ENCODE measurements at regions not wholly inside any gene's neighbourhood (a gene's known extent, or its start where the extent isn't known, plus 50 kb on each side); places are given as distances from the start of the nearest gene placed in this dataset.

DNA sequence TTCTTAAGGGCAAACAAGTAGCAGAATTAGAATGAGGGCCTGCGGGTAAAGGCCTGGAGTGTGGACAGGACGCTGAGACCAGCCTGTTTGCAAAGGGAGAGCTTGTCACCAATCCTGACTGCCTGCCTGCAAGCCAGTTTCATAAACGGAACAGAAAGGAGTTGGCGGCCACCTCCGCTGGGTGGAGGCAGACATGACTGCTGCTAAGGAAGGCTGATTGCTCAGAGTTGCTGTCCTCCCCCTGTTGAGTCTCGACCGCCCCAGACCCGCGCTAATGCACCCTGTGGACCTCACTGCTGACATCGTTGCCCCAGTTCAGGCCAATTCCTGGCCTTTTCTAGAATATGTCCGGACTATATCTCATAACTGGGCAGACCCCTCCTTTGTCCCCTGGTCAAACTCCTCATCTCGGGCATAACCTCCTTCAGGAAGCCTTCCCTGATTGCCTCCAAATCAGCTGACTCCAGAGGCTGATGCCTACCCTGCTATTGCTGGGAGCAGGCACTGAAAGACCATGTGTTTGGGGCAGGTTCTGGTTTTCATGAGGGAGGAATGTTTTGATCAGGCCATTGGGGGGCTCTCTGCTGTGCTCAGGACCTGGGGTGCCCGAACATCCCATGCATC lies 153.0 kb upstream of the CIBAR2 start:
- no peaks in the 10 kb centered on the region for H3K9me3 Mint-ChIP-seq (ENCODE audit: unreplicated experiment)
- Histone ChIP-seq H3K9ac (ENCODE audit: low read length) (no peak overlapping the region), H4K20me1 (ENCODE audit: insufficient read depth, low read length) (peaks cover 99% of the 10 kb centered on the region), H3K27me3 (ENCODE audit: insufficient read depth, low read length) (no peaks in the 10 kb centered on the region), H3K36me3 (ENCODE audit: insufficient read depth, low read length) (no peaks in the 10 kb centered on the region), H3K4me2 (ENCODE audit: low read length) (no peak overlapping the region), H3K4me1 (ENCODE audit: insufficient read depth, low read length) (no peaks in the 10 kb centered on the region), H3K79me2 (ENCODE audit: insufficient read depth, low read length) (no peaks in the 10 kb centered on the region), H3K9me3 (ENCODE audit: insufficient read depth, low read depth, low read length) (no peaks in the 10 kb centered on the region), H2AFZ (ENCODE audit: low read depth, low read length) (no peak overlapping the region), H3K27ac (ENCODE audit: low read depth, low read length) (no peak overlapping the region), H3K4me3 (ENCODE audit: insufficient read depth, low read depth, low read length) (no peak overlapping the region)
- H3K4me3 Mint-ChIP-seq (ENCODE audit: unreplicated experiment), result no peak overlapping the region
- DNase-seq (ENCODE audit: low read depth) (no peak), FAIRE-seq (no peak)
- peaks cover 1% of the 10 kb centered on the region for H3K36me3 Mint-ChIP-seq (ENCODE audit: low read depth, unreplicated experiment)
- no peaks in the 10 kb centered on the region for H3K4me1 Mint-ChIP-seq (ENCODE audit: low read depth, unreplicated experiment)
- H3K27me3 Mint-ChIP-seq (ENCODE audit: low read depth, unreplicated experiment), result peaks cover 35% of the 10 kb centered on the region
- no peak for TF ChIP-seq EZH2 (IDR thresholded peaks at IDR 0.05; ENCODE audit: insufficient read depth, low read length)
- TF ChIP-seq, protein P1, sequence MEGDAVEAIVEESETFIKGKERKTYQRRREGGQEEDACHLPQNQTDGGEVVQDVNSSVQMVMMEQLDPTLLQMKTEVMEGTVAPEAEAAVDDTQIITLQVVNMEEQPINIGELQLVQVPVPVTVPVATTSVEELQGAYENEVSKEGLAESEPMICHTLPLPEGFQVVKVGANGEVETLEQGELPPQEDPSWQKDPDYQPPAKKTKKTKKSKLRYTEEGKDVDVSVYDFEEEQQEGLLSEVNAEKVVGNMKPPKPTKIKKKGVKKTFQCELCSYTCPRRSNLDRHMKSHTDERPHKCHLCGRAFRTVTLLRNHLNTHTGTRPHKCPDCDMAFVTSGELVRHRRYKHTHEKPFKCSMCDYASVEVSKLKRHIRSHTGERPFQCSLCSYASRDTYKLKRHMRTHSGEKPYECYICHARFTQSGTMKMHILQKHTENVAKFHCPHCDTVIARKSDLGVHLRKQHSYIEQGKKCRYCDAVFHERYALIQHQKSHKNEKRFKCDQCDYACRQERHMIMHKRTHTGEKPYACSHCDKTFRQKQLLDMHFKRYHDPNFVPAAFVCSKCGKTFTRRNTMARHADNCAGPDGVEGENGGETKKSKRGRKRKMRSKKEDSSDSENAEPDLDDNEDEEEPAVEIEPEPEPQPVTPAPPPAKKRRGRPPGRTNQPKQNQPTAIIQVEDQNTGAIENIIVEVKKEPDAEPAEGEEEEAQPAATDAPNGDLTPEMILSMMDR (IDR thresholded peaks at IDR 0.05; ENCODE audit: insufficient read depth, low read depth, low read length), result no peak
- no peak overlapping the region for H3K27ac Mint-ChIP-seq (ENCODE audit: unreplicated experiment)

DNA sequence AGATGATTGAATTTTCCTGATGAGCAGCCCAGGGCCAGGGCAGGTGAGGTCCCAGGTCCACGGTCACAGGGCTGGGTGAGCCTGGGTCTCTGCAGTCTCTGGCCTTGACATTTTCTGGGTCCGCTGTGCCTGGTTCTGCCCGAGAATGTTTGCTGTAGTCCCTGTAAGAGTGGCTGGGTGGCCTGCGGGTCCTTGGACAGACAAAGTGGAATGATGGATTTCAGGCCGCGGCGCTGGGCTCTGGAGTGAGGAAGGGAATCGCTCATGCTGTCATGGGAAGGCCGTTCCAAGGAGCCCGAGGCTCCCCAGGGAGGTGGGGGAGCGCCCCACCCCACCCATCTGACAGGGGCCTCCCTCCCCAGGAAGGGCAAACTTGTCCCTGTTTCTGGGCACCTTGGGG lies 153.5 kb upstream of the CIBAR2 start:
- no peaks in the 10 kb centered on the region for H3K9me3 Mint-ChIP-seq (ENCODE audit: unreplicated experiment)

DNA sequence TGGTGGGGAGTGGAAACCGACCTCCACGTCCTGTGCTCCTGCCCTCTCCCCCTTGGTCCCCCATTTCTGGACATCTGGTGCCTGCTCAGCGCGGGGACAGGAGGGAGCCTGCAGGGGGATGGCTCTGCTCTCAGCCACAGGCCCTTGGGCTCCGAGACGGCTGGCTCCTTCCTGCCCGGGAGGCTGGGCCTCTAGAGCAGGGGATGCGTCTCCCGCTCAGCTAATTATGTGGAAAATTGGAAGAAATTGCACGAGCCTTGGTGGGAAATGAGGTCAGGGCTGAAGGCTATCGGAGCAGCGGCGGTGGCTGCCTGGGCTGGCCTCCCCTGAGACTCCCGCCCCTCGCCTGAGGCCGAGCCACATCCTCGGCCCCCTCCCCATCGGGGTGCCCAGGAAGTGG lies 154.6 kb upstream of the CIBAR2 start:
- H3K4me3 Mint-ChIP-seq (ENCODE audit: unreplicated experiment), result no peak overlapping the region
- H3K36me3 Mint-ChIP-seq (ENCODE audit: low read depth, unreplicated experiment), result peaks cover 3% of the 10 kb centered on the region
- H3K79me2 ChIP-seq (ENCODE audit: insufficient read depth, low read length), result no peaks in the 10 kb centered on the region
- no peaks in the 10 kb centered on the region for H3K36me3 ChIP-seq (ENCODE audit: insufficient read depth, low read length)
- H3K4me2 ChIP-seq (ENCODE audit: low read length), result no peak overlapping the region
- no peaks in the 10 kb centered on the region for H3K4me1 ChIP-seq (ENCODE audit: insufficient read depth, low read length)
- no peaks in the 10 kb centered on the region for H3K9me3 Mint-ChIP-seq (ENCODE audit: unreplicated experiment)
- no peaks in the 10 kb centered on the region for H3K9me3 ChIP-seq (ENCODE audit: insufficient read depth, low read depth, low read length)
- H2AFZ ChIP-seq (ENCODE audit: low read depth, low read length), result no peak overlapping the region
- DNase-seq (ENCODE audit: low read depth), result no peak
- H3K27me3 Mint-ChIP-seq (ENCODE audit: low read depth, unreplicated experiment), result peaks cover 47% of the 10 kb centered on the region
- H3K4me3 ChIP-seq (ENCODE audit: insufficient read depth, low read depth, low read length), result no peak overlapping the region
- no peak for TF ChIP-seq EZH2 (IDR thresholded peaks at IDR 0.05; ENCODE audit: insufficient read depth, low read length)
- TF ChIP-seq, protein P1 (IDR thresholded peaks at IDR 0.05; ENCODE audit: insufficient read depth, low read depth, low read length), result no peak
- FAIRE-seq, result no peak
- H3K27me3 ChIP-seq (ENCODE audit: insufficient read depth, low read length), result no peaks in the 10 kb centered on the region
- H4K20me1 ChIP-seq (ENCODE audit: insufficient read depth, low read length), result peaks cover 99% of the 10 kb centered on the region
- no peak overlapping the region for H3K27ac ChIP-seq (ENCODE audit: low read depth, low read length)
- no peak overlapping the region for H3K9ac ChIP-seq (ENCODE audit: low read length)
- no peaks in the 10 kb centered on the region for H3K4me1 Mint-ChIP-seq (ENCODE audit: low read depth, unreplicated experiment)
- H3K27ac Mint-ChIP-seq (ENCODE audit: unreplicated experiment), result no peak overlapping the region

More for the DNA sequence above, 153.5 kb upstream of the CIBAR2 start:
- no peaks in the 10 kb centered on the region for H3K4me1 Mint-ChIP-seq (ENCODE audit: low read depth, unreplicated experiment)
- Histone ChIP-seq H3K4me1 (ENCODE audit: insufficient read depth, low read length) (no peaks in the 10 kb centered on the region), H3K36me3 (ENCODE audit: insufficient read depth, low read length) (no peaks in the 10 kb centered on the region), H3K4me2 (ENCODE audit: low read length) (no peak overlapping the region), H3K4me3 (ENCODE audit: insufficient read depth, low read depth, low read length) (no peak overlapping the region), H3K27me3 (ENCODE audit: insufficient read depth, low read length) (no peaks in the 10 kb centered on the region), H4K20me1 (ENCODE audit: insufficient read depth, low read length) (peaks cover 99% of the 10 kb centered on the region), H3K79me2 (ENCODE audit: insufficient read depth, low read length) (no peaks in the 10 kb centered on the region), H3K9me3 (ENCODE audit: insufficient read depth, low read depth, low read length) (no peaks in the 10 kb centered on the region), H3K27ac (ENCODE audit: low read depth, low read length) (no peak overlapping the region), H3K9ac (ENCODE audit: low read length) (no peak overlapping the region), H2AFZ (ENCODE audit: low read depth, low read length) (no peak overlapping the region)
- H3K27ac Mint-ChIP-seq (ENCODE audit: unreplicated experiment), result no peak overlapping the region
- peaks cover 39% of the 10 kb centered on the region for H3K27me3 Mint-ChIP-seq (ENCODE audit: low read depth, unreplicated experiment)
- H3K36me3 Mint-ChIP-seq (ENCODE audit: low read depth, unreplicated experiment), result peaks cover 1% of the 10 kb centered on the region
- FAIRE-seq (no peak), DNase-seq (ENCODE audit: low read depth) (no peak)
- TF ChIP-seq, protein P1 (IDR thresholded peaks at IDR 0.05; ENCODE audit: insufficient read depth, low read depth, low read length), result no peak
- no peak for TF ChIP-seq EZH2 (IDR thresholded peaks at IDR 0.05; ENCODE audit: insufficient read depth, low read length)
- H3K4me3 Mint-ChIP-seq (ENCODE audit: unreplicated experiment), result no peak overlapping the region
